ENCODE measurements at regions not wholly inside any gene's neighbourhood (a gene's known extent, or its start where the extent isn't known, plus 50 kb on each side); places are given as distances from the start of the nearest gene placed in this dataset.

DNA sequence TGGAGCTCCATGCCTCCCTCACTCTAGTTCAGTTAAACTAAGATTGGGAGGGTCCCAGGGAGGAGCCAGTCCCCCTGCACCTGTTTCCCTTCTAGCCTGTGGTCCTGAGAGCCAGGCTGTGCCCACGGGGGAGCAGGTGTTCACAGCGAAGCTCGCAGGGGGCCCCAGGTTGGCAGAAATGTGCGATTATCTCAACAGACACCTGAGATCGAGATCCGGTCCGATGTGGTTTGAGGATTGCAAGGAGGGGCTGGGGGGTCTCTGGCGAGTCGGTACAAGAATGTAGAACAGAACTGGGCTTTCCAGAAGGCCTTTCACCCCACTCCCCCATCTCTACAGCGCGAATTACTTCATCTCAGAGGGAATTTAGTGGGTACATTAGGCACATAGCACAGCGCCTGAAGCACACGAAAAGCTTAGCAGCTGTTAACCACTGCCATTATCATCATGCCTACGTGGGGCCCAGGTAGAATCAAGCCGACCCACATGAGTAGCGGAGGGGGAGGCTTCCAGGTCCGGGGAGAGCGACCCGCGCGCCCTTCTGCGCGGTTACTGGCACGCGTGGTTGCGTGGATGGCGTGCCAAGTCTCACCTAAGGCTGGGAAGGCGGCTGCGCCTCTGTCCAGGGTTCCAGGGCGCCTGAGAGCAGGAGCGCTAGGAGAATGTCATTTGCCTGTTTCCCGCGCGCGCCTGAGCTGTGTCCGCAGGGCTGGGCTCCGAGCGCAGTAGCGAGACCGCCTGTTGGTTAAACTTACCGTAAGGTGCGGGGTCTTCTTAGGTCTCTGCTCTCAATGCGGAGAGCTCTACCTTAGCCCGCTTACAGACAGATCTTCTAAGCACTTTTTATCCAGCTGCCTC lies 1539.5 kb upstream of the TMEM132C start:
- ChIA-PET CTCF (no interaction called here), POLR2A (ENCODE audit: unreplicated experiment) (no interaction called here)
- ATAC-seq (no peak), DNase-seq (no peak)
- no peaks in the 10 kb centered on the region for H3K9me3 ChIP-seq (ENCODE audit: low read length)
- H3K4me3 ChIP-seq (ENCODE audit: low read length) = no peak overlapping the region
- H4K20me1 ChIP-seq (ENCODE audit: low read length) = no peaks in the 10 kb centered on the region
- peaks cover 61% of the 10 kb centered on the region for H3K27me3 ChIP-seq (ENCODE audit: low read length)
- no peak overlapping the region for H2AFZ ChIP-seq (ENCODE audit: low read length)
- no peaks in the 10 kb centered on the region for H3K4me1 ChIP-seq (ENCODE audit: insufficient read depth, low read length)
- no peak overlapping the region for H3K9ac ChIP-seq (ENCODE audit: low read length)
- H3F3A ChIP-seq (ENCODE audit: low read length, unreplicated experiment) = no peaks in the 10 kb centered on the region
- H3K4me2 ChIP-seq (ENCODE audit: low read length) = no peak overlapping the region
- no peak overlapping the region for H3K27ac ChIP-seq (ENCODE audit: low read length)
- H3K9me2 ChIP-seq (replicated peaks; ENCODE audit: low read length) = no peaks in the 10 kb centered on the region
- BruUV-seq (replicated peaks) = no TSS peak
- no peaks in the 10 kb centered on the region for H3K79me2 ChIP-seq (ENCODE audit: low read length)
- intact Hi-C loops (cut with micrococcal nuclease) = no loop called here
- H3K36me3 ChIP-seq (ENCODE audit: low read depth, low read length) = no peaks in the 10 kb centered on the region
- TF ChIP-seq, protein P1, sequence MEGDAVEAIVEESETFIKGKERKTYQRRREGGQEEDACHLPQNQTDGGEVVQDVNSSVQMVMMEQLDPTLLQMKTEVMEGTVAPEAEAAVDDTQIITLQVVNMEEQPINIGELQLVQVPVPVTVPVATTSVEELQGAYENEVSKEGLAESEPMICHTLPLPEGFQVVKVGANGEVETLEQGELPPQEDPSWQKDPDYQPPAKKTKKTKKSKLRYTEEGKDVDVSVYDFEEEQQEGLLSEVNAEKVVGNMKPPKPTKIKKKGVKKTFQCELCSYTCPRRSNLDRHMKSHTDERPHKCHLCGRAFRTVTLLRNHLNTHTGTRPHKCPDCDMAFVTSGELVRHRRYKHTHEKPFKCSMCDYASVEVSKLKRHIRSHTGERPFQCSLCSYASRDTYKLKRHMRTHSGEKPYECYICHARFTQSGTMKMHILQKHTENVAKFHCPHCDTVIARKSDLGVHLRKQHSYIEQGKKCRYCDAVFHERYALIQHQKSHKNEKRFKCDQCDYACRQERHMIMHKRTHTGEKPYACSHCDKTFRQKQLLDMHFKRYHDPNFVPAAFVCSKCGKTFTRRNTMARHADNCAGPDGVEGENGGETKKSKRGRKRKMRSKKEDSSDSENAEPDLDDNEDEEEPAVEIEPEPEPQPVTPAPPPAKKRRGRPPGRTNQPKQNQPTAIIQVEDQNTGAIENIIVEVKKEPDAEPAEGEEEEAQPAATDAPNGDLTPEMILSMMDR (conservative IDR thresholded peaks at IDR 0.05; ENCODE audit: low read depth, low read length) = no peak
- TF ChIP-seq EZH2phosphoT487 (IDR thresholded peaks at IDR 0.05; ENCODE audit: borderline replicate concordance, low read length) = no peak
- TF ChIP-seq EZH2 (IDR thresholded peaks at IDR 0.05; ENCODE audit: low read length, unreplicated experiment) = no peak

DNA sequence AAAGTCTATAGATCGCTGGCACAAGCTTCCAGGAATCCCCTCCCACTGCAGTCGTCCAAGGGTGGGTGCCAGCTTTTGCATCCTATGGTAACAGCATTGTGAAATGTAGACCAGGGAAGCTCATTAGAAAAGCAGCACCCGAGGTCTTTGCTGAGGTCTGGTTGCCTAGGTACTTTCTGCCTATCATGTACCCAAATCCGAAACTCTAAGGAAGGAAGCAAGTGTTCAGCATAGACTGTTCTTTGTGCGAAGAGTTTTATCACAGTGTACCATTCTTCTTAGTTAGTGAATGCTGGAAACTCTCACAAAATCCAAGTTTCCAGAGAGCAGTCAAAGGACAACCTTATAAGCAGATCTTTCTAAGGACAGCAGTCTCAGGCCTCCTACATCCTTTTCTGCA lies 1532.7 kb upstream of the TMEM132C start:
- Histone ChIP-seq H3K27ac (ENCODE audit: low read length) (no peak overlapping the region), H4K20me1 (ENCODE audit: low read length) (no peaks in the 10 kb centered on the region), H3K36me3 (ENCODE audit: low read depth, low read length) (no peaks in the 10 kb centered on the region), H3K9me2 (replicated peaks; ENCODE audit: low read length) (no peaks in the 10 kb centered on the region), H3K27me3 (ENCODE audit: low read length) (peaks cover 84% of the 10 kb centered on the region), H3K9me3 (ENCODE audit: low read length) (no peaks in the 10 kb centered on the region), H2AFZ (ENCODE audit: low read length) (no peak overlapping the region), H3K4me2 (ENCODE audit: low read length) (no peak overlapping the region), H3K4me3 (ENCODE audit: low read length) (no peak overlapping the region), H3F3A (ENCODE audit: low read length, unreplicated experiment) (no peaks in the 10 kb centered on the region), H3K79me2 (ENCODE audit: low read length) (no peaks in the 10 kb centered on the region), H3K4me1 (ENCODE audit: insufficient read depth, low read length) (no peaks in the 10 kb centered on the region), H3K9ac (ENCODE audit: low read length) (no peak overlapping the region)
- ChIA-PET CTCF (no interaction called here), POLR2A (ENCODE audit: unreplicated experiment) (no interaction called here)
- TF ChIP-seq EZH2 (IDR thresholded peaks at IDR 0.05; ENCODE audit: low read length, unreplicated experiment) (no peak), EZH2phosphoT487 (IDR thresholded peaks at IDR 0.05; ENCODE audit: borderline replicate concordance, low read length) (no peak)
- TF ChIP-seq, protein P1 (conservative IDR thresholded peaks at IDR 0.05; ENCODE audit: low read depth, low read length) = no peak
- no TSS peak for BruUV-seq (replicated peaks)
- intact Hi-C loops (cut with micrococcal nuclease) = no loop called here
- ATAC-seq (no peak), DNase-seq (no peak)

GRCh38 chr12:126734710-126735109 lies 1532.3 kb upstream of the TMEM132C start:
- intact Hi-C loops (cut with micrococcal nuclease) = no loop called here
- no peak for DNase-seq
- H4K20me1 ChIP-seq (ENCODE audit: low read length) = no peaks in the 10 kb centered on the region
- no peaks in the 10 kb centered on the region for H3K9me2 ChIP-seq (replicated peaks; ENCODE audit: low read length)
- no peak overlapping the region for H3K9ac ChIP-seq (ENCODE audit: low read length)
- peaks cover 88% of the 10 kb centered on the region for H3K27me3 ChIP-seq (ENCODE audit: low read length)
- H3K27ac ChIP-seq (ENCODE audit: low read length) = no peak overlapping the region
- POLR2A ChIA-PET (ENCODE audit: unreplicated experiment) = no interaction called here
- H3K4me2 ChIP-seq (ENCODE audit: low read length) = no peak overlapping the region
- CTCF ChIA-PET = no interaction called here
- TF ChIP-seq, protein P1 (conservative IDR thresholded peaks at IDR 0.05; ENCODE audit: low read depth, low read length) = no peak
- TF ChIP-seq EZH2phosphoT487 (IDR thresholded peaks at IDR 0.05; ENCODE audit: borderline replicate concordance, low read length) (no peak), EZH2 (IDR thresholded peaks at IDR 0.05; ENCODE audit: low read length, unreplicated experiment) (no peak)
- no peaks in the 10 kb centered on the region for H3K4me1 ChIP-seq (ENCODE audit: insufficient read depth, low read length)
- no peaks in the 10 kb centered on the region for H3K36me3 ChIP-seq (ENCODE audit: low read depth, low read length)
- no TSS peak for BruUV-seq (replicated peaks)
- ATAC-seq = no peak
- no peak overlapping the region for H3K4me3 ChIP-seq (ENCODE audit: low read length)
- H3K9me3 ChIP-seq (ENCODE audit: low read length) = no peaks in the 10 kb centered on the region
- H3F3A ChIP-seq (ENCODE audit: low read length, unreplicated experiment) = no peaks in the 10 kb centered on the region
- no peak overlapping the region for H2AFZ ChIP-seq (ENCODE audit: low read length)
- H3K79me2 ChIP-seq (ENCODE audit: low read length) = no peaks in the 10 kb centered on the region

All from PC-3 (cell line).